ENCODE measurements at regions not wholly inside any gene's neighbourhood (a gene's known extent, or its start where the extent isn't known, plus 50 kb on each side); places are given as distances from the start of the nearest gene placed in this dataset.
"Not testable (repeated sequence)": the region's sequence is repeated elsewhere in the genome, so short reads cannot be mapped to it uniquely, and the experiment has no call there.

GRCh38 chr6:6492675-6493074 is 95.8 kb upstream of the LY86 start:
- no peak for TF ChIP-seq CTCF (IDR thresholded peaks at IDR 0.05; ENCODE audit: extremely low read depth, insufficient read depth, missing control alignments)
- DNase-seq (ENCODE audit: low spot score) = no peak
- in situ Hi-C loops (cut with MboI; ENCODE audit: low pct_unique_long_range_greater_than_20kb, low sequenced_read_pairs, unreplicated experiment) = no loop called here

- in situ Hi-C loops (cut with MboI; ENCODE audit: low pct_unique_long_range_greater_than_20kb, low sequenced_read_pairs, unreplicated experiment); DNase-seq (ENCODE audit: low spot score): not testable (repeated sequence)
Measured at GRCh38 chr6:6494139-6494538, 94.4 kb upstream of the LY86 start.

DNA sequence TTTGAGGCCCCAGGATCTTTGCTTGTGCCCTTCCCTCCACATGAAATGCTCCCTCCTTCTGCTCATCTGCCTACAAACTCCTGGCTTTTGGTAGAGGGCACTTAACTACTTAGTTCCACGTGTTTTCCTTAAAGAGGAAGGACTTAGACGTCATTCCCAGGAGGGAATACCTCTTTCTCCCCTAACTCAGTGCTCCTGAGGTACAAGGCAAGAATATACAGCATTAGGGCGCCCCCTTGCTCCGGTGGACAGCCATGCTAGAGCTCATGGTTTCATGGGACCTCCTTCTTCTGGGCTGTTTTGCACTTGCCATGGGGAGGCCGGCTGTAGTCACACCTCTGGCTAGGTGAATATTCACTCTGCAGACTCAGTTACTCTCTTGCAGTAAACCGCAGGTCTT is 93.8 kb upstream of the LY86 start:
- peak; percentile 74 for DNase-seq (ENCODE audit: low spot score)
- peak; percentile 81 for TF ChIP-seq CTCF (IDR thresholded peaks at IDR 0.05; ENCODE audit: extremely low read depth, insufficient read depth, missing control alignments)
- in situ Hi-C loops (cut with MboI; ENCODE audit: low pct_unique_long_range_greater_than_20kb, low sequenced_read_pairs, unreplicated experiment) = no loop called here

DNA sequence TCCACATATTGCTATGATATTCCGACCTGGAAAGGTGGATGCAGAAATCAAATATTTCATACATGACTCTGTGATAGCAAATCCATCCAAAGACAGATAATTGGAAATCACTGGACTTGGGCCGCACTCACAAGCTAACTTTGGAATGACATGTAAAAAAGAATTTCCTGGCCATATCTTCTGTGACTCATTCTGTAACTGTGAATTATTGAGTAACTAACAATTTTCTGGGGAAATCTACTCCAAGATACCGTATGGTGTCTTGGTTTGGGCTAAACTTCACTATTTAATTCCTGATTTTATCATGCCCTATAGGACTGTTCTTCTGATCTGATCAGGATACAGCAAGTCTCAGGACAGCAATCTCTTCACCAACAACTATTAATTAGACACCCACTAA is 92.7 kb upstream of the LY86 start:
- in situ Hi-C loops (cut with MboI; ENCODE audit: low pct_unique_long_range_greater_than_20kb, low sequenced_read_pairs, unreplicated experiment) = no loop called here
- DNase-seq (ENCODE audit: low spot score) = no peak
- no peak for TF ChIP-seq CTCF (IDR thresholded peaks at IDR 0.05; ENCODE audit: extremely low read depth, insufficient read depth, missing control alignments)

GRCh38 chr6:6497541-6497940 is 91.0 kb upstream of the LY86 start:
- in situ Hi-C loops (cut with MboI; ENCODE audit: low pct_unique_long_range_greater_than_20kb, low sequenced_read_pairs, unreplicated experiment) = no loop called here
- no peak for TF ChIP-seq CTCF (IDR thresholded peaks at IDR 0.05; ENCODE audit: extremely low read depth, insufficient read depth, missing control alignments)
- no peak for DNase-seq (ENCODE audit: low spot score)

DNA sequence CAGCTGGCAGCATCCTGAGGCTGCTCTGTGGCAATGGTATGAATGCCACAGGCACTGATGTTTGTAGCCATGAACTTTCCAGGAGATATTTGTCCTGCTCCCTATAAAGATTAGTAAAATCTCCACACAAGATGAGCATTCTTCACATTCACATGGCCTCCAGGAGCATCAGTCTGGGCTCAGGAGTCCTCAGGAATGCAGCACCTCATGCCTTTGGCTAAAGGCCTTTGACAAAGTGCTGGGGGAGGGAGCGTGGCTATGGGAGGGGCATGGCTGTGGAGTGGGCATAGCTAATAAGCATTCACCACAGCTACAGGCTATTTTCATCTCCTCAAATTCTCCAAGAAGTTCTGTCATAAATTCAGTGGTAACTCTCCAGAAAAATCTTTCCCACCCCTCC is 90.5 kb upstream of the LY86 start:
- in situ Hi-C loops (cut with MboI; ENCODE audit: low pct_unique_long_range_greater_than_20kb, low sequenced_read_pairs, unreplicated experiment) = no loop called here
- no peak for TF ChIP-seq CTCF (IDR thresholded peaks at IDR 0.05; ENCODE audit: extremely low read depth, insufficient read depth, missing control alignments)
- DNase-seq (ENCODE audit: low spot score) = no peak

DNA sequence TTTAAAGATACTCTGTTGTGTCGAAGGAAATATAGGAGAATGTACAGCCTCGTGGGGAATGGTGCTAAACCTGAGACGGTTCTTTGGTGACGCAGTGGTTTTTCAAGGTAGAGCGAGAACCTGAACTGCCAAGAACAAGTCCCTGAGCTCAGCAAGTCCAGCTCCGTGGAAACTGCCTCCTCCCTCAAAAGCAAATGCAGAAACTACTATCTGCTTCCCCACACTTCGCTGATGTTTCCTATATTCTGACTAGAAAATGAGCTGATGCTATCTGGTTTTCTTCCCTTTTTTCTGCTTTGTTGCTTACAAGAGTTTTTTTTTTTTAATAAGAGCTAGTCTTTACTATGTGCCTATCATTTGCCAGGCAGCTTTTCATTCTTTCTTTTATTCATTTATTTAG is 85.3 kb upstream of the LY86 start:
- in situ Hi-C loops (cut with MboI; ENCODE audit: low pct_unique_long_range_greater_than_20kb, low sequenced_read_pairs, unreplicated experiment) = no loop called here
- TF ChIP-seq CTCF (IDR thresholded peaks at IDR 0.05; ENCODE audit: extremely low read depth, insufficient read depth, missing control alignments) = no peak
- DNase-seq (ENCODE audit: low spot score) = no peak
